HS-5 (cell line): ENCODE measurements at regions not wholly inside any gene's neighbourhood (a gene's known extent, or its start where the extent isn't known, plus 50 kb on each side); places are given as distances from the start of the nearest gene placed in this dataset.
"Not testable (repeated sequence)": the region's sequence is repeated elsewhere in the genome, so short reads cannot be mapped to it uniquely, and the experiment has no call there.

ENCODE experiments used
- DNase-seq: peaks from one replicate; pipeline ENCODE4 v3.0.0-alpha.2; 2012; ENCODE audit warnings: low read depth

DNA sequence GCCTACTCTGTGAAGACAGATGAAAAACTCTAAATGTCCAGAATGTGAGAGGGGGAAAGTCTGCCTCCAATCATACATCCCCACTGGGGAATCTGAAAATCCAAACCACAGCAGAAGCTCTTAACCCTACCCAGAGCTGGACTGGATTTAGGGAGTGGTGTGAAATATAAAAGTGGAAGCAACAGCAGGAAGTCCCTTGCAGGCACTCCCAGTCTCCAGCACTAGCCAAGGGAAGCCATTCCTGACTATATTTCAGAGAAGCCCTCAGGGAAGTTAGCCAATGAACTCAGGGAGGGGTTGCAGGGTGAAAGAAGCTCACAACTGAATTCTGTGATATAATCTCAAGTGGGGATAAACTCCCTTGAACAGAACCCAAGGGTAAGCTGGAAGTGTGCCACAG lies 51.5 kb downstream of the CRPPA start:
- no peak for DNase-seq

DNA sequence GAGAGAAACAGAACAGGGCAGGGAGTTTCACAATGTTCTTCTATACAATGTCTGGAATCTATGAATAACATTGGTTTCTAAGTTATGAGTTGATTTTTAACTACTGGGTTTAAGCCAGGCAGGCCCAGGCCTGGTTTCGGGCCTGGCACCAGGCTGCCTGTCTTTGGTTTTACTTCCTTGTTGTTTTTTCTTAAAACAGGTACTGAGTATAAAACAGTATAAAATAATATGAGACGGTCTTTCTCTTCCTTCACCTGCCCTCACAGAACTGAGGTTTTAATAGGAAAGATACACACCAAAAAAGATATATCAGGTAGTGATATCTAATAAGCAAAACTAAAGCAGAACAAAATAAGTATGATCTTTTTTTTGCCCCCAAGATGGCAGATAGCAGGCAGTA lies 52.0 kb downstream of the CRPPA start:
- DNase-seq, result not testable (repeated sequence)

DNA sequence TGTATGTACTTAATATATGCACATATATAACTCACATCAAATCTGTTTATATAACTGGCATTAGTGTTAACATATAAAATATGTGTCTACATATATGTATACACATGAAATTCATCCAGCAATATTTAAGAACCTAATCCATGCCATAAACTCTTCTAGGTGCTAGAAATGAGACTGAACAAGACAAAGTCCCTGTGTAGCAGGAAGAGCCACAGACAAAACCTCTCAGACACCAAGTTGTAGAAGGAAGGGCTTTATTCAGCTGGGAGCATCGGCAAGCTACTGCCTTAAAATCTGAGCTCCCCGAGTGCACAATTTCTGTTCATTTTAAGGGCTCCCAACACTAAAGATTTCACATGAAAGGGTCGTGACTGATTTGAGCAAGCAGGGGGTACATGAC lies 52.5 kb downstream of the CRPPA start:
- no peak for DNase-seq

DNA sequence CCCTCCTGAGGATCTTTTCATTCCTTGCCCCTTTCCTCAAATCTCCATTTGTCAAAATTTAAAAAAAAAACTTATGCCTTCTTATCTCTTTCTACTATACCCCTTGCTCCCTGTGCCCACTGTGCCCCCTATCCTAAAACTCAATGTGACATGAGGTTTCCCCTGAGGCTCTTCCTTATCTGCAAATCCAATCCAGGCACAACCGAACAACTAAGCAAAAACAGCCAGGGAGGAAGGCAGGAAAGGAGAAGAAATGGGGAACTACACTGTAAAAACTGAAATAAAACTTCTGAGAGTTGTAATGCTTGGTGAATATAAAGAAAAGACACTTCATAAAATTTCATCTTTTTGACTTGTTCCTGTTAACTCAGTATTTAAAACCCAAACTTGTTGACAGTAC lies 54.2 kb downstream of the CRPPA start:
- no peak for DNase-seq

DNA sequence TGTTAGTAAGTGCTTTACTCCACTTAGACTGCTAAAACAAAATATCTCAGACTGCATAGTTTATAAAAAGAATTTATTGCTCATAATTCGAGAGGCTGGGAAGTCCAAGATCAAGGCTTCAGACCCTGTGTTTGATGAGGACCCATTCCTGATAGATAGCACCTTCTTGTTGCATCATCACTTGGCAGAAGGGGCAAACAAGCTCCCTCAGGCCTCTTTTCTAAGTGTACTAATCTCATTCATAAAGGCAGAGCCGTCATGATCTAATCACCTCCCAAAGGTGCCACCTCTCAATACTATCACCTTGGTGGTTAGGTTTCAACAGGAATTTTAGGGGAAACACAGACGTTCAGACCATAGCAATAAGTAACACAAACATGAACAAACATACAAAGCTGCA lies 55.4 kb downstream of the CRPPA start:
- no peak for DNase-seq

DNA sequence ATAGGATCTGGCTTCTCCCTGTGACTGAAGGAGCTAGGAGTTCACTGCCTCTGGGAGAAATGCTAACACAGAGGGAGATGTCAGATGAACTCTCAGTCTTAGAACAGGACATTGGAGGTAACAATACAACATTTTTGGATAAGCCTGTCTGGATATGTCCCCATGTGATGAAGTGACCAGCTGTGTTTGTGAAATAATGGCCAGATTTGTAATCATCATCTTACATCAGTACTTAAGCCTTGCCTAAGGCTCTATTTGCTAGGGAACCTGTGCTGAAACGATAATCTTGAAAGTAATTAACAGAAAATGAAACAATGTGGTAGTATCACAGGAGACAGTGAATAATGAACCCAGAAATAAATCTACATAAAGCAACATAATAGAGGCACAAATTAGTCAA lies 56.2 kb downstream of the CRPPA start:
- no peak for DNase-seq

DNA sequence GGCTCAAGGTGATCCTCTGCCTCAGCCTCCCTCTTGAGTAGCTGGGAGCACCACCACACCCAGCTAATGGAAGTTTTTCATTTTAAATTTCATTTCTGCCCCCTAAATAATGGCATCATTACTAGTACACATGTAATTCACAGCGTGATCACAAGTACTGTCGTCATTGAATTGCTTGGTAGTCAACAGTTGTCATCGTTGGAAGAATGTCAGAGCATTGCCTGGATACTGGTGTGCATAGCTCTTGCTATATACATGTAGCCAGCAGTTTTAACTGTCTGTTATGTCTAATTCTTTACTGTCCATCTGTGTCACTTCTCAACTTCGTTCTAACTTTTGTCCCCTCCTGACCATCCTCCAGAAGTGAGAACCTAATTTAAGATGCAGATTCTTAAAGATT lies 62.1 kb downstream of the CRPPA start:
- no peak for DNase-seq

DNA sequence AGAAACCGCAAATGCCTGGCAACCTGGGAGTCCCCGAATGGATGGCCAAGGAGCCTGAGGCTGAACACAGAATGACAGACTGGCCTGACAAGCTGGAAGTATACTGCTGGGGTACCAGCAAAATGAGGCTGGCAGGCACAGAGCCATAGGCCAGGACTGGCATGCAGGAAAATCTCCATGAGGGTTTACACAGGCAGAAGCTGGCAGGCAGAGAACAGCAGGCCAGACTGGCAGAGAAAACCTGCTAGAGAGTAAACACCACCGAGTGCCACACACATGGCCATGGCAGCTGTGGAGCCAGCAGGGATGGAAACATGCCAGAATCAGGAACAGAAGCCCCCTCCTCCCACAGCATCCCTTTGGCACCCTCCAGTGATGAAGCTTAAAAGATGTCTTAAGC lies 63.4 kb downstream of the CRPPA start:
- DNase-seq, result no peak

DNA sequence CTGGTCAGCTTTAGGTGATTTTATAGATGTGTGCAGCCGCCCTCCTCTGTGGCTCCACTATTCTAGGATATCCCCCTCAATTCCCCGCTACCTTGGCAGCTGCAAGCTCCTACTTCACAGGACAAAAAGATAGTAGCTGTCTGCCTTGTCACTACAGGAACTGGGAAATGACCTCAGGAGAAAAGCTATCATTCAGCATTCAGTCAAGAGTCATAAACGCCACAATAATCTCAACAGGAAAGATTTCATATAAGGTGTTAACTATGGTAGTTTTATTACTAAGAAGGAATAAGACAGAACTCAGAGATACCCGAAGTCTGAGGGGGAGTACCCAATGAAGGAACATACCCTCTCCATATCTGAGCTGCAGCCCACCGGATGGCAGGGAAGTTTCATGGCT lies 63.9 kb downstream of the CRPPA start:
- no peak for DNase-seq

DNA sequence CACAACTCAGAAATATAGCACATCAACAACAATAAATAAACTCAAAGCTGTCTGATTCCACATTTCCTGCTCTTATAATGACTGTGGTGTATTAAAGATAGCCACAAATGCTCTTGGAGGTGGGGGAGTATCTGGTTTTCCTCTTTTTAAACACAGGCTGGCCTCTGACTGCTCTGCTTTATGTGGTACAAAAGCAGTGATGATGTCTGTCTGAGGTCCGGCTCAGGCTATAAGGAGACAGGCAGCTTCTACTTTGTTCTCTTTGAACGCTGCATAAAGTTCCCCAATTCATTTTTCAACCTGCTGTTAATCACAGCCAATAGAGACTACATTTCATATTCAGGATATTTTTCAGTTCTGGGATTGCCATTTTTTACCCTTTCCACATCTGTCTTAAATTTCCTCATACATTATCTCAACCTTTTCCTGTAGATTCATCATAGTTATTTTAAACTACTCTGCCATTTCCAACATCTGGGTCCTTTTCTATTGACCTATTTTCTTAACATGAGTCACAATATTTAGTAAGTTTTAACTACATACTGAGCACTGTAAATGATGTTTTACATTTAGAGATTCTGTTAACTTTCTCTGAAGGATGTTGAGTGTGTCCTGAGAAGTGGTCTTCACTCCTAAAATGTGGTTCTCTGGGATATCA lies 64.9 kb downstream of the CRPPA start:
- peak; percentile 60 for DNase-seq

DNA sequence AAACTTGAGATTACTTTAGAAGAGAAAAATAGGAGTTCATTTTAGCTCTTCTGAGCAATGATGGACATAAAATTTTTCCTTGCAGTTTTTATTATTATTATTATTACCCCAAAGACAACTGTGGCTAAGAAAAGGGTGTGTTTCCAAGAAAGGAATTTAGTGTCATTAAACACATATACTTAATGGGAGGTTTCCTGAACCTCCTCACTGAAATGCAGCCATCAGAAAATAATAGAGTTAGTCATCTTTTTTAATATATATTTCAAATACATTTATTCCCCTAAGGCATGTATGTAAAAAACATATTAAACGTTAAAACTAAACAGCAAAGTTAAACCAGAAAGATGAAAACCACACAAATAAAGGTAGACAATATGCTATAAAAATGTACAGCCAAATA lies 66.8 kb downstream of the CRPPA start:
- DNase-seq, result no peak

DNA sequence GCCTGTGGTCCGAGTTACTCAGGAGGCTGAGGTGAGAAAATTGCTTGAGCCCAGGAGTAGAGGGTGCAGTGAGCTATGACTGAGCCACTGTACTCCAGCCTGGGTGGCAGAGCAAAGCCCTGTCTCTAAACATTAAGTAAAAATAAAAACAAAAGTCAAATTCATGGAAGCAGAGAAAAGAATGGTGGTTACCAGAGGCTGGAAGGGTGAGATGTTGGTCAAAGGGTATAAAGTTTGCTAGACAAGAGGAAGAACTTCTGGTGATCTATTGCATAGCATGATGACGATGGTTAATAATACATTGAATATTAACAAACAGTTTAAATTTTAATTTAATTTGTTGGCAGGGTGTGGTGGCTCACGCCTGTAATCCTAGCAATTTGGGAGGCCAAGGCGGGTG lies 68.1 kb downstream of the CRPPA start:
- DNase-seq, result no peak

DNA sequence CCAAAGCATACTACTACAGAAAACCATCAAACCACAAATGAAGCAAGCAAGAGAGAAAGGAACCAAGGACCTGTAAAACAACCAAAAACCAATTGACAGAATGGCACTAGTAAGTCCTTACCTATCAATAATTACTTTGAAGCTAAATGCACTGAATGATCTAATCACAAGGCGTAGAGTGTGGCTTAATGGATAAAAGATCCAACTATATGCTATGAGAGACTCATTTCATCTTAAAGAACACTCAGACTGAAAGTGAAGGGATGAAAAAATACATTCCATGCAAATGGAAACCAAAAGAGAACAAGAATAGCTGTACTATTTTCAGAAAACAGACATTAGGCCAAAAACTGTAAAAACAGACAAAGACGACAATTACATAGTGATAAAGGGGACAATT lies 70.7 kb downstream of the CRPPA start:
- DNase-seq, result no peak

DNA sequence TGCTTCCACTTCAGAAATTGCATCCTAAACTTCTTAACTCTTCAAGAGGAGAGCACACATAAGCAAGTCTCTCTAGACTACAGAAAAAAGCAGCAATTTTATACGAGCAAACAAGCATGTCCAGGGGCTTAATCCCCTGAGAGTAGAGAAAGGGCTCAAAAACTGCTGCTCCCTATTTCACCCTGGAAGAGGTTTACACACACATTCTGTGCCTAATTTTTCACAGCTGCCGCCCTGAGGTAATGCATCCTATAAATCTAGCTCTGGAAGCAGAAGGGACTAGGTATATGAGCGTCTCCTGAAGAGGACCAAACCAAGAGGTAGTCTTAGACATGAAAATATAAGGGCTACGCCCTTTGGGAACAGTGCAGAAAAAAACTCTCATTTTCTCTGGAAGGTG lies 73.1 kb downstream of the CRPPA start:
- no peak for DNase-seq

DNA sequence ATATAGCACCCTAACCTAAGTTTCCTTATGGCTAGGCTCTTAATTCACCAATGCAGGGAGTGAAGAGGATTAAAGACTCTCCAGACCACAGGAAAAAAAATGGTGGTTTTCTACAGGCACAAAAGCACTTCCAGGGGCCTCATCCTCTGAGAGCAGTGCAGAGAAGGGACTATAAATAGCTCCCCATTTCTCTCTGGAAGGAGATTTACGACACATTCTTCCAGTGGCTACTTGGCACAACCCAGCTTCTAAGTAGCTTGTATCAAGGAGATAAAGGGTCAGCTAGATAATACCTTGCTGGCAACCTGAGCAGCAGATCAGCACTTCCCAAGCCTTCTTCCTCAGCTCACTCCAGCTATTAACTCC lies 73.5 kb downstream of the CRPPA start:
- DNase-seq, result no peak

DNA sequence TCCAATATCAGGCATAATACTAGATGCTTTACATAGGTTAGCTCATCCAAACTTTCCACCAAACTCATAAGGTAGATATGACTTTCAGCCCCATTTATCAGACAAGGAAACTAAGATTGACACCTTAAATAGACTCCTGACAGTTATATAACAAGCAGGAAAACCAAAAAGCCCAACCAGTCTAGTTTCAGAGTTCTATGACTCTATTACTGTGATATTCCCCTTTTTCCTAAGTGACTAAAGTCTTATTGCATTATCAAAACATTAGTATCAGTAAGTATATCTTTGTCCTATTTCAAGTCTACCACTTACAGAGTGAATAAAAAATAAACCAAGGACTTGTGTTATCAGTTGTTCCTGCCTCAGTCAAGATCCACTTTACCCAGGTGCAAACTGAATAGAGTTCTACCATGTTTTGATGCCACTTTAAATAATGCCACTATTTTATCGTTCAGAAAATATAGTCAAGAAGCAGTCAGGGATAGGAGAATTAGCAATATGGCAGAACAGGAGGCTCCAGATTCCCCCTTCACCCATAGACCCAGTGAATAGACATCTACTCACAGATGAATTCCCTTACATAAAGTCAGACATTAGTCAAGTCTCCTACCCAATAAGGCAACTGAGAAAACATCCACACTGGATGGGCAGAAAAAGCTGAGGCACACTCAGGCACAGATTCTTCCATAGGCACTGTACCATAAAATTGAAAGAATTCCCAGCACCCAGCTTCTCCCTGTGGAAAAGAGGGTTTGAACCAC lies 74.1 kb downstream of the CRPPA start:
- DNase-seq, result peak; percentile 19

DNA sequence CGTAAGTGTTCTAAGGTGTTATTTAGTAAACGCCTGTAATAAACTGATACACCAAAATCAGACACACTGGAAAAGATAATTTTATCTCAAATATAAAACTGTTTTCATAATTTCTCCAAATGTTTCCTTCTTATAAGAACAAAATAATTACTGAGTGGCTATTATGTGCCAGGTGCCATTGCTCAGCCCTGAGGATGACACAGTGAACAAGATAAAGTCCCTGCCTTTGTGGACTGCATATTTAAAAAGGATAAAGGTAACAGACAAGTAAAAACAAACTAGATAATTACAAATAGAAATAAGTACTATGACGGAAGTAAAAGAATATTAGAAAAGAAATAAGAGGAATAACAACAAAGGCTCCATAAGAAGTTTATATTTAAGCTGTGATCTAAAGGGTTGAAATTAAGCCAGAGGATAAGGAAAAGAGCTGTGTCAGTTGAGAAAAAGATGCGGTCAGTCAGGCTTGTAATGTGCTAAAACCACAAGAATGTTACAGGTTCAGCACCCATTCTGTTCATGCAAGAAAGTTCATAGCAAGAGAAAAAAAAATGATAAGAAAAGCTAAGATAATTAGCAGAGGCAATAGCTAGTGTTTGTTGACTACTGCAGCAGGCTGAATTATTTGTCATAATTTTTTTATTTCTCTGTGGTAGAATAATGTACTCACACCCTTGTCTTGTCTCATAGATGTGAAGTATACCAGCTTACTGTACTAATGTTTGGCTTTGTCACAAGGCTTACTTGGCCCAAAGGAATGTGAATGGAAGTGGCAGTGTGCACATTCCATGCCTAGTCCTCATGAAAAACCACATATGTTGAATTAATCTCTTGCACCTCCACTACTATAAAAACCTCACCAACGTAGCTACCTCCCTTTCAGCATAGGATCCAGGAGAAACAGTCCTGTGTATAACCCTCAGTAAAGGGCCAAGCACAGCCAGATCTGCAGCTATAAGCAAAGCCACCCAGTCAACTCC lies 75.1 kb downstream of the CRPPA start:
- DNase-seq, result peak; percentile 92

DNA sequence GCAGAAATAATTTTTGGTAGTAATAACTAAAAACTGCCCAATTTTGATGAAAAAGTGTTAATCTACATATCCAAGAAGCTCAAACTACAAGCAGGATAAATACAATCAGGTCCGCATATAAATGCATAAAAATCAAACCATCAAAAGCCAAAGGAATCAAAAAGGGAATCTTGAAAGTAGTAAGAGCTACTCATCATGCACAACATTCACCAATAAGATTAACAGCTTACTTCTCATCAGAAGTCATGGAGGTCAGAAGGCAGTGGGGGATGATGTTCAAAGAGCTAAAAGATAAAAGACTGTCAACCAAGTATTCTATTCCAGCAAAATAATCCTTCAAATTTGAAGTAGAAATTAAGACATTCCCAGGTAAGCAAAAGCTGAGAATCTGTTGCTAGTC lies 76.4 kb downstream of the CRPPA start:
- no peak for DNase-seq

DNA sequence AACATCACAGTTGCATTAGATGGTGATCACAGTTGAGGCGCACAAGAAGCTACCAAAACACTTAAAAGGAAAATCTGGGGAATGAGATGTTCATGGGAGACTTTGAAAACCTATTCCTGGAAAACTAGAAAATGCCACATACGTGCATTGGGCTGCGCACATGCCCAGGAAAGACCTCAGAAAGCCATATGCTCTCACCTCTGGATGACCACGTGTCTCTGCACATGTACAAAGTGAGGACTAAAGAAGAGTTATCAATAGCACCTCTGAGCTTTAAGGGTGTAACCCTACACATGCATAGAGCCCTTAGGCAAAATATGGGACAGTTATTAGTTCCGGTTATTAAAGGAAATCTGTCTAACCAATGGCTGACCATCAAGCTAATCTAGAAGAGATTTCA lies 77.7 kb downstream of the CRPPA start:
- DNase-seq, result no peak

DNA sequence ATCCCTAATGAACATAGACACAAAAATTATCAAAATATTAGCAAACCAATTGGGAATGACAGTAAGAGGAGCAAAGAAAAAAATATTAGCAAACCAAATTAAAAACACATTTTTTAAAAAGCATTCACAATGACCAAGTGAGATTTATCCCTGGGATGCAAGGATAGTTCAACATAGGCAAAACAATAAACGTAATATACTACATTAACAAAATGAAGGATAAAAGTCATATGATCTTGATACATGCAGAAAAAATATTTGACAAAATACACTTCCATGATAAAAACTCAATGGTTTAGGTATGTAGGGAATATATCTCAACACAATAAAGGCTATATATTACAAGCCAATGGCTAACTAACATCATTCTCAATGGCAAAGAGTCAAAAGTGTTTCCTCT lies 83.3 kb downstream of the CRPPA start:
- no peak for DNase-seq

DNA sequence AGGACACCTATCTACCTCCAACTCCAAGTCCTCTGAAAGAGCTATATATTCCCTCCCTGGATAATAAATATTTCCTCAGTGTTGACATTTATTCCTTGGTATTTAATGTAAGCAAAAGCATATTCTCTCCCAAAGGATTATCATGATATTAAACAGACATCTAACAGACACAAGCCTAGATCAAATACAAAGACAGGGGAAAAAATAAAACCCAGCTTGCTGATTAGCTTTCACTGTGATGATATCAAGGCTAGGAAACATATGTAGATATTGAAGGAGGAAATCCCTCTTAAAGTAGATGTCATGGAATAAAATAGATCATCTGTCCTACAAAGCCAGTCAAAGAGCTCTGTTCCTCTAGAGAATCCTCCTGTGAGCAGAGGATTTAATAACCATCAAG lies 95.2 kb downstream of the CRPPA start:
- no peak for DNase-seq

DNA sequence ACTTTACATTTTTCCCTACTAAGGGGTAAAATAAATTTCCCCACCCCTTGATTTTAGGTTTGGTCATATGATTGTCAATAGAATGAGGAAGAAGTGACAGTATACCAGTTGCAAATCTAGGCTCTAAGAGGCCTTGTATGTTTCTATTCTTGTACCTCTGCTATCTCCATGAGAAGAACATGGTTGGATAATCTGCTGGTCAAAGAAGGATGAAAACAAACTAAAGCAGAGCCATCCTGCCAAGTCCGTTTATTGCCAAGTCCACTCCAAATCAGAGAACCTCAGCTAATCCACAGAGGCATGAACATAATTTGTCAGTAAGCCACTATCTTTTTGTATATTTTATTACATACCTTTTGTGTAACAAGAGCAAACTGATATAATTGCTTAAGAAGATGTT lies 98.0 kb downstream of the CRPPA start:
- no peak for DNase-seq

DNA sequence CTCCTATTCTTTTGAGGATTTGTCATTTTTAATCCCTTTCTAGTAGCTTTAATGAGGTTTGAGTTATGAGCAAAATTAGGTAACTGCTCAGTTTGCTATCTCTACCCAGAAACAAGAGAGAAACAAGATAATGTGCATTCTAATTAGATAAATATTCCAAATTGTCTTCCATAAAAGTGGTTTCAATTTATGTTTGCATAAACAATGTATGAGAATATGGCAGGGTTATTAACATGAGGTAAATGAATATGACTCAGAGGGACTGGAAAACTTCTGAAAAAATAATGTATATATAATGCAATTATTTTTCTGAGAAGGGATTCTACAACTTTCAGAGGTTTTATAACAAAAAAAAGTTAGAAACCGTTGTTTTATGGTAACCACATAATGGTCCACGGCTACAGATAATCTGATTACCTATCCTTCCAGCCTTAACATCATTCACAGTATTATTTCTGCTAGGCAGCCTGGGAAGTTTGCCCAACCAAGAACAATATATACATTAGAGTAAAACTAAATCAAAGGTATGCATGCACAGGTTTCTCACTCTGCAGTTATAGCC lies 101.2 kb downstream of the CRPPA start:
- DNase-seq, result no peak
